SK-N-SH (cell line): ENCODE measurements at regions not wholly inside any gene's neighbourhood (a gene's known extent, or its start where the extent isn't known, plus 50 kb on each side); places are given as distances from the start of the nearest gene placed in this dataset.

ENCODE experiments used
- CTCF ChIA-PET: fragments of 300-600, 350-600 bp; formaldehyde crosslinking; extraction: SDS; loops from one replicate; lab custom pipeline; 2021; lab: Yijun Ruan, JAX
- POLR2A ChIA-PET: fragments of 350-600 bp; sonication (Branson Sonifier 250); formaldehyde crosslinking; extraction: SDS; loops from one replicate; lab custom pipeline; 2020; ENCODE audit warnings: antibody characterized with exemption, inconsistent platforms; lab: Yijun Ruan, JAX
- DNase-seq: peaks from one replicate; pipeline ENCODE4 v3.0.0; 2012
- H2AFZ ChIP-seq: fragments of 200-600 bp; sonication (generic); 2 replicates; pipeline ENCODE4 v1.8.1; 2016; ENCODE audit warnings: antibody characterized with exemption, mild to moderate bottlenecking, low read depth
- H3F3A ChIP-seq: fragments of 200-600 bp; sonication (generic); replicated peaks from 2 replicates; pipeline ENCODE3; 2016; ENCODE audit warnings: antibody characterized with exemption, mild to moderate bottlenecking; ENCODE audit not compliant: insufficient read depth
- H3K27ac ChIP-seq, 2 experiments: fragments of 200-500 bp in 1 of 2; fragments of 200-600 bp in 1 of 2; sonication (Bioruptor generic) in 1 of 2; sonication (generic), shearing (Covaris generic) in 1 of 2; 2 replicates each; pipeline versions ENCODE4 v1.5.1 to v1.6.1; 2014 to 2016; ENCODE audit warnings: low read depth in 2 of 2, inconsistent platforms in 1 of 2, low read length in 1 of 2, mild to moderate bottlenecking in 1 of 2, mixed read lengths in 1 of 2
- H3K27me3 ChIP-seq: fragments of 200-600 bp; sonication (generic), shearing (Covaris generic); 2 replicates; pipeline ENCODE4 v1.6.1; 2016; ENCODE audit warnings: mixed run types; ENCODE audit not compliant: insufficient read depth
- H3K36me3 ChIP-seq, 2 experiments: fragments of 200-500 bp in 1 of 2; fragments of 200-600 bp in 1 of 2; sonication (Bioruptor generic) in 1 of 2; sonication (generic) in 1 of 2; replicated peaks in 1 of 2; 2 replicates each; pipeline versions ENCODE3 to v1.5.1; 2014 to 2016; ENCODE audit warnings: low read length in 1 of 2, mild to moderate bottlenecking in 1 of 2; ENCODE audit not compliant: insufficient read depth in 2 of 2, control insufficient read depth in 1 of 2
- H3K4me1 ChIP-seq, 2 experiments: fragments of 200-500 bp in 1 of 2; fragments of 200-600 bp in 1 of 2; sonication (Bioruptor generic) in 1 of 2; sonication (generic), shearing (Covaris generic) in 1 of 2; 2 replicates each; pipeline versions ENCODE4 v1.5.1 to v1.6.1; 2014 to 2016; ENCODE audit warnings: low read depth in 1 of 2, low read length in 1 of 2, mixed run types in 1 of 2; ENCODE audit not compliant: insufficient read depth in 2 of 2, control insufficient read depth in 1 of 2
- H3K4me2 ChIP-seq: fragments of 200-600 bp; sonication (generic), shearing (Covaris generic); 2 replicates; pipeline ENCODE4 v1.6.1; 2017; ENCODE audit warnings: mixed run types
- H3K4me3 ChIP-seq, 2 experiments: fragments of 200-500 bp in 1 of 2; fragments of 200-600 bp in 1 of 2; sonication (Bioruptor generic) in 1 of 2; sonication (generic), shearing (Covaris generic) in 1 of 2; 2 replicates each; pipeline versions ENCODE4 v1.5.1 to v1.8.1; 2014 to 2016; ENCODE audit warnings: low read depth in 2 of 2, inconsistent platforms in 1 of 2, low read length in 1 of 2, mild to moderate bottlenecking in 1 of 2, mixed read lengths in 1 of 2, moderate library complexity in 1 of 2
- H3K79me2 ChIP-seq: fragments of 200-600 bp; sonication (generic); 2 replicates; pipeline ENCODE4 v1.8.1; 2017; ENCODE audit warnings: mild to moderate bottlenecking; ENCODE audit not compliant: insufficient read depth
- H3K9ac ChIP-seq: fragments of 200-600 bp; sonication (generic); 2 replicates; pipeline ENCODE4 v1.6.1; 2017; ENCODE audit warnings: mixed run types
- H3K9me2 ChIP-seq: fragments of 200-600 bp; sonication (generic); 2 replicates; pipeline ENCODE4 v1.6.1; 2017; ENCODE audit warnings: mixed run types
- H3K9me3 ChIP-seq: fragments of 200-600 bp; sonication (generic); 2 replicates; pipeline ENCODE4 v1.6.1; 2017; ENCODE audit warnings: mixed run types, mild to moderate bottlenecking, moderate library complexity
- H4K20me1 ChIP-seq: fragments of 200-600 bp; sonication (generic); 2 replicates; pipeline ENCODE4 v1.6.1; 2017; ENCODE audit warnings: mild to moderate bottlenecking, mixed run types; ENCODE audit not compliant: insufficient read depth
- EP300 ChIP-seq, 2 experiments: IDR thresholded peaks; 2 replicates each; pipeline versions ENCODE4 v1.4.0 to v1.6.1; 2012; ENCODE audit warnings: borderline replicate concordance in 1 of 2, low read depth in 1 of 2, low read length in 1 of 2
- GATA2 ChIP-seq: sonication (generic); formaldehyde crosslinking; IDR thresholded peaks from 2 replicates; pipeline ENCODE4 v1.5.0; 2020; ENCODE audit warnings: mild to moderate bottlenecking, missing genetic modification reagents
- JUND ChIP-seq: IDR thresholded peaks from 2 replicates; pipeline ENCODE4 v1.4.0; 2012
- NFIC ChIP-seq: IDR thresholded peaks from 2 replicates; pipeline ENCODE4 v1.4.0; 2012; ENCODE audit warnings: borderline replicate concordance
- POLR2AphosphoS5 ChIP-seq: IDR thresholded peaks from 2 replicates; pipeline ENCODE4 v1.6.1; 2012; ENCODE audit warnings: low read depth, low read length
- SMC3 ChIP-seq: IDR thresholded peaks from 2 replicates; pipeline ENCODE4 v1.6.1; 2012; ENCODE audit warnings: low read depth, low read length, improper control_type of control experiment
- TEAD4 ChIP-seq: IDR thresholded peaks from 2 replicates; pipeline ENCODE4 v1.4.0; 2012; ENCODE audit warnings: mild to moderate bottlenecking, borderline replicate concordance; ENCODE audit not compliant: insufficient read depth
- WGBS: methylation state at CpG from one replicate; pipeline ENCODE4 v1.1.6; 2017; ENCODE audit warnings: low lambda C conversion rate; 5-methylcytosine and 5-hydroxymethylcytosine counted together
- TF ChIP-seq, protein P1 (sequence below): IDR thresholded peaks from 2 replicates; pipeline ENCODE4 v1.4.0; 2012; ENCODE audit warnings: low read depth
- TF ChIP-seq, protein P2 (sequence below): IDR thresholded peaks from 2 replicates; pipeline ENCODE4; 2012
- TF ChIP-seq, protein P3 (sequence below): IDR thresholded peaks from 2 replicates; pipeline ENCODE4 v1.6.1; 2012; ENCODE audit warnings: mild to moderate bottlenecking, low read depth, low read length, moderate library complexity

DNA sequence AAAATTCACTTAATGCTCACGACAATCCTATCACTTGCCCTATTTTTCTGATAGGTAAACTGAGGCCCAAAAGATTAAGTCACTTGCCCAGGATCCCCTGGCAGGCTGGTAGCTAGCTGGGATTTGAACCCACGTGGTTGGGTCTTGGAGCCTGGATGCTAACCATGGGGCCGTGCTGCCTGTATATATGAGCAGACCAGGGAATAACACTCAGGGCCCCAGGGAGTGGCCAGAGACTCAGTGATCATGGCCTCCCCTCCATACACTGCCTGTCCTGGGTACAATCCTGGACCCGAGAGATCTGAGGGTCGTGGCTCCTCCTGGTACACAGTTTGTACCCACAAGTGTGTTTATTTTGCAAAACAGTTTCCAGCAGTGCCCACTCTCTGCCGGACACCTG, 116.9 kb upstream of the PTPN1 start:
- H3K4me2 ChIP-seq, result no peak overlapping the region
- no peak overlapping the region for H3K27ac ChIP-seq
- no peaks in the 10 kb centered on the region for H3K36me3 ChIP-seq
- H3K4me3 ChIP-seq, result no peak overlapping the region
- H3K9me2 ChIP-seq, result no peaks in the 10 kb centered on the region
- H3K9me3 ChIP-seq, result no peaks in the 10 kb centered on the region
- WGBS, result 65% methylated on average over 5 of the region's 6 CpGs
- H3K4me1 ChIP-seq, result no peaks in the 10 kb centered on the region; a peak in 1 of 4 replicates
- H3K79me2 ChIP-seq, result no peaks in the 10 kb centered on the region
- no peak for DNase-seq
- H4K20me1 ChIP-seq, result no peaks in the 10 kb centered on the region
- ChIA-PET CTCF (no interaction called here), POLR2A (no interaction called here)
- no peak overlapping the region for H2AFZ ChIP-seq
- no peak for TF ChIP-seq NFIC
- no peak for TF ChIP-seq SMC3
- TF ChIP-seq, protein P1, sequence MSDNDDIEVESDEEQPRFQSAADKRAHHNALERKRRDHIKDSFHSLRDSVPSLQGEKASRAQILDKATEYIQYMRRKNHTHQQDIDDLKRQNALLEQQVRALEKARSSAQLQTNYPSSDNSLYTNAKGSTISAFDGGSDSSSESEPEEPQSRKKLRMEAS, result no peak
- TF ChIP-seq, protein P2, sequence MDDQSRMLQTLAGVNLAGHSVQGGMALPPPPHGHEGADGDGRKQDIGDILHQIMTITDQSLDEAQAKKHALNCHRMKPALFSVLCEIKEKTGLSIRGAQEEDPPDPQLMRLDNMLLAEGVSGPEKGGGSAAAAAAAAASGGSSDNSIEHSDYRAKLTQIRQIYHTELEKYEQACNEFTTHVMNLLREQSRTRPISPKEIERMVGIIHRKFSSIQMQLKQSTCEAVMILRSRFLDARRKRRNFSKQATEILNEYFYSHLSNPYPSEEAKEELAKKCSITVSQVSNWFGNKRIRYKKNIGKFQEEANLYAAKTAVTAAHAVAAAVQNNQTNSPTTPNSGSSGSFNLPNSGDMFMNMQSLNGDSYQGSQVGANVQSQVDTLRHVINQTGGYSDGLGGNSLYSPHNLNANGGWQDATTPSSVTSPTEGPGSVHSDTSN, result no peak
- TF ChIP-seq JUND, result no peak
- no peak for TF ChIP-seq TEAD4
- TF ChIP-seq GATA2 (CRISPR knock-in tag), result no peak
- no peak for TF ChIP-seq EP300 (IDR thresholded peaks at IDR 0.05; ENCODE audit: borderline replicate concordance in 1 of 2, low read depth in 1 of 2, low read length in 1 of 2)
- no peak overlapping the region for H3K9ac ChIP-seq
- H3K27me3 ChIP-seq, result no peaks in the 10 kb centered on the region
- no peaks in the 10 kb centered on the region for H3F3A ChIP-seq

DNA sequence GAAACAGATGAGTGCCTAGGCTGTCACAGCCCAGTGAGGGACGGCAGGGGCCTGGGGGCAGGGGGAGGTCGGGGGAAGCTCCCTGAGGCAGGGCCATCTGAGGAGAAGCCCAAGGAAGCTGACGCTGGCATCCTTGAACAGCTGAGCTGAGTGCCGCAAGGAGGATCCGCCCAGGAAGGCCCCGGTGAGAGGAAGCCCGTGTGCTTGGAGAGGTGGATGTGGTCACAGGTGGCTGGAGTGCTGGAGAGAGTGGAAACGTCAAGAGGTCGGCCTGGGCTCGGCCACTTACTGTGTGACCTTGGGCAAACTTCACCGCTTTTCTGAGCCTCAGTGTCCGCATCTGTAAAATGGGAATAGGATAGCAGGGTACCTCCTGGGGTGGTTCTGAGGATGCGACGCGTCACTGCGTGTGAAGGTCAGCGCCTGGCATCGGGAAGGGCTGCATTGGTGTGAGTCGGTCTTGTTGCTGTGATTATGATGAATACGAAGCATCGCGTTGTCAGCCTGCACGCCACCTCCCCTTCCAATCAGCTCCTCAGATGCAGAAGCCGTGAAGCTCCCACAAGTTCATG, 116.1 kb upstream of the PTPN1 start:
- WGBS, result 84% methylated on average over 24 of the region's 24 CpGs
- Histone ChIP-seq H2AFZ (no peak overlapping the region), H3K9ac (no peak overlapping the region), H3K4me3 (no peak overlapping the region), H3K9me3 (no peaks in the 10 kb centered on the region), H3K79me2 (no peaks in the 10 kb centered on the region), H4K20me1 (no peaks in the 10 kb centered on the region), H3K36me3 (no peaks in the 10 kb centered on the region), H3K27ac (no peak overlapping the region)
- POLR2A ChIA-PET, result no interaction called here
- CTCF ChIA-PET, result no interaction called here
- no peak for TF ChIP-seq POLR2AphosphoS5
- TF ChIP-seq, protein P3, sequence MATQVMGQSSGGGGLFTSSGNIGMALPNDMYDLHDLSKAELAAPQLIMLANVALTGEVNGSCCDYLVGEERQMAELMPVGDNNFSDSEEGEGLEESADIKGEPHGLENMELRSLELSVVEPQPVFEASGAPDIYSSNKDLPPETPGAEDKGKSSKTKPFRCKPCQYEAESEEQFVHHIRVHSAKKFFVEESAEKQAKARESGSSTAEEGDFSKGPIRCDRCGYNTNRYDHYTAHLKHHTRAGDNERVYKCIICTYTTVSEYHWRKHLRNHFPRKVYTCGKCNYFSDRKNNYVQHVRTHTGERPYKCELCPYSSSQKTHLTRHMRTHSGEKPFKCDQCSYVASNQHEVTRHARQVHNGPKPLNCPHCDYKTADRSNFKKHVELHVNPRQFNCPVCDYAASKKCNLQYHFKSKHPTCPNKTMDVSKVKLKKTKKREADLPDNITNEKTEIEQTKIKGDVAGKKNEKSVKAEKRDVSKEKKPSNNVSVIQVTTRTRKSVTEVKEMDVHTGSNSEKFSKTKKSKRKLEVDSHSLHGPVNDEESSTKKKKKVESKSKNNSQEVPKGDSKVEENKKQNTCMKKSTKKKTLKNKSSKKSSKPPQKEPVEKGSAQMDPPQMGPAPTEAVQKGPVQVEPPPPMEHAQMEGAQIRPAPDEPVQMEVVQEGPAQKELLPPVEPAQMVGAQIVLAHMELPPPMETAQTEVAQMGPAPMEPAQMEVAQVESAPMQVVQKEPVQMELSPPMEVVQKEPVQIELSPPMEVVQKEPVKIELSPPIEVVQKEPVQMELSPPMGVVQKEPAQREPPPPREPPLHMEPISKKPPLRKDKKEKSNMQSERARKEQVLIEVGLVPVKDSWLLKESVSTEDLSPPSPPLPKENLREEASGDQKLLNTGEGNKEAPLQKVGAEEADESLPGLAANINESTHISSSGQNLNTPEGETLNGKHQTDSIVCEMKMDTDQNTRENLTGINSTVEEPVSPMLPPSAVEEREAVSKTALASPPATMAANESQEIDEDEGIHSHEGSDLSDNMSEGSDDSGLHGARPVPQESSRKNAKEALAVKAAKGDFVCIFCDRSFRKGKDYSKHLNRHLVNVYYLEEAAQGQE, result no peak
- TF ChIP-seq, all 33 proteins: peak for 0
- DNase-seq, result no peak
- H3K9me2 ChIP-seq, result no peaks in the 10 kb centered on the region
- H3F3A ChIP-seq, result no peaks in the 10 kb centered on the region
- no peaks in the 10 kb centered on the region for H3K27me3 ChIP-seq
- no peaks in the 10 kb centered on the region; a peak in 1 of 4 replicates for H3K4me1 ChIP-seq
- no peak overlapping the region for H3K4me2 ChIP-seq
